CD4-positive, alpha-beta T cell (primary cell): ENCODE measurements at regions not wholly inside any gene's neighbourhood (a gene's known extent, or its start where the extent isn't known, plus 50 kb on each side); places are given as distances from the start of the nearest gene placed in this dataset.

Source experiments
- ATAC-seq: fragments of 200-7000 bp; cut with Tn5 transposase; one replicate; pipeline ENCODE4 v1.10.0; 2022; ENCODE audit warnings: mild to moderate bottlenecking; ENCODE audit not compliant: poor library complexity
- CTCF ChIA-PET: fragments of 350-600 bp; sonication (Branson Sonifier 250); formaldehyde crosslinking; loops from one replicate; lab custom pipeline; 2021; ENCODE audit warnings: antibody characterized with exemption, inconsistent platforms; lab: Charles Lee
- POLR2A ChIA-PET: fragments of 350-600 bp; sonication (Branson Sonifier 250); formaldehyde crosslinking; loops from one replicate; lab custom pipeline; 2021; ENCODE audit warnings: antibody characterized with exemption, inconsistent platforms; lab: Charles Lee
- DNase-seq, 14 experiments: peaks; one replicate each; pipeline ENCODE4 v3.0.0-alpha.2; 2013 to 2020; ENCODE audit warnings: mixed read lengths in 2 of 14
- H3K27ac ChIP-seq, 2 donors: one replicate each; pipeline versions ENCODE4 v1.5.1 to v1.7.0; 2013; ENCODE audit warnings: low read length in 2 of 2, low read depth in 1 of 2, mild to moderate bottlenecking in 1 of 2
- H3K27me3 ChIP-seq, 2 experiments: 1 replicate in 1 of 2; 2 replicates in 1 of 2; pipeline versions ENCODE4 v1.6.1 to v1.7.0; 2013; ENCODE audit warnings: low read length in 2 of 2, control low read depth in 1 of 2, mild to moderate bottlenecking in 1 of 2, moderate library complexity in 1 of 2; ENCODE audit not compliant: insufficient read depth in 2 of 2, control insufficient read depth in 1 of 2
- H3K36me3 ChIP-seq: one replicate; pipeline ENCODE4 v1.6.1; 2013; ENCODE audit warnings: low read length, control low read depth; ENCODE audit not compliant: insufficient read depth
- H3K4me1 ChIP-seq: one replicate; pipeline ENCODE4 v1.6.1; 2013; ENCODE audit warnings: low read length, control low read depth; ENCODE audit not compliant: insufficient read depth
- H3K4me3 ChIP-seq: one replicate; pipeline ENCODE4 v1.5.1; 2013; ENCODE audit warnings: mild to moderate bottlenecking, low read length, moderate library complexity
- H3K9me3 ChIP-seq, 2 experiments: 1 replicate in 1 of 2; 2 replicates in 1 of 2; pipeline versions ENCODE4 v1.6.1 to v1.7.0; 2013; ENCODE audit warnings: low read length in 2 of 2, mild to moderate bottlenecking in 2 of 2, control low read depth in 1 of 2, moderate library complexity in 1 of 2; ENCODE audit not compliant: control insufficient read depth in 1 of 2, insufficient read depth in 1 of 2
- H3K27ac Mint-ChIP-seq: one replicate; pipeline ENCODE4 v1.8.0; 2020; ENCODE audit warnings: mixed read lengths
- H3K27me3 Mint-ChIP-seq: one replicate; pipeline ENCODE4 v1.8.0; 2021; ENCODE audit warnings: mixed read lengths
- H3K36me3 Mint-ChIP-seq: one replicate; pipeline ENCODE4 v1.8.0; 2021; ENCODE audit warnings: low read depth, mixed read lengths
- H3K4me1 Mint-ChIP-seq: one replicate; pipeline ENCODE4 v1.8.0; 2021; ENCODE audit warnings: low read depth, mixed read lengths
- H3K4me3 Mint-ChIP-seq: one replicate; pipeline ENCODE4 v1.8.0; 2020; ENCODE audit warnings: mild to moderate bottlenecking, mixed read lengths
- H3K9me3 Mint-ChIP-seq: one replicate; pipeline ENCODE4 v1.8.0; 2020; ENCODE audit warnings: mixed read lengths
- CTCF ChIP-seq: fragments of 200-600 bp; IDR thresholded peaks from one replicate; pipeline ENCODE4 v1.8.0; 2022; ENCODE audit warnings: antibody characterized with exemption, mild to moderate bottlenecking
- intact Hi-C, 2 experiments: fragments of 100-400 bp; cut with DNase I in 1 of 2; cut with micrococcal nuclease in 1 of 2; formaldehyde crosslinking; loops; one replicate each; pipeline versions ENCODE4 v1.15.1 to v1.9.0; 2023 to 2025; cut with DNase I, micrococcal nuclease

- Histone ChIP-seq H3K9me3 (peaks cover 0 to 4% of the 10 kb centered on the region in 2 experiments), H3K36me3 (no peaks in the 10 kb centered on the region), H3K4me3 (no peak overlapping the region), H3K4me1 (no peaks in the 10 kb centered on the region), H3K27me3 (no peaks in the 10 kb centered on the region), H3K27ac (no peak overlapping the region)
- Mint-ChIP-seq H3K4me1 (no peaks in the 10 kb centered on the region), H3K9me3 (peaks cover 24% of the 10 kb centered on the region), H3K36me3 (no peaks in the 10 kb centered on the region), H3K27me3 (no peaks in the 10 kb centered on the region), H3K4me3 (no peak overlapping the region), H3K27ac (no peak overlapping the region)
- no peak for TF ChIP-seq CTCF
- intact Hi-C loops = no loop called here
- ChIA-PET POLR2A (no interaction called here), CTCF (no interaction called here)
- DNase-seq (no peak), ATAC-seq (no peak)
Observed at GRCh38 chr4:18999595-18999994, 978.0 kb upstream of the LCORL start.

GRCh38 chr4:18981234-18981615 lies 959.7 kb upstream of the LCORL start:
- no peaks in the 10 kb centered on the region for H3K9me3 ChIP-seq
- H3K9me3 Mint-ChIP-seq = peaks cover 16% of the 10 kb centered on the region
- ATAC-seq = no peak
- H3K4me3 Mint-ChIP-seq = no peak overlapping the region
- no peak for DNase-seq
- no peak overlapping the region for H3K27ac ChIP-seq
- intact Hi-C loops = no loop called here
- no peaks in the 10 kb centered on the region for H3K4me1 Mint-ChIP-seq
- TF ChIP-seq CTCF = no peak
- no peak overlapping the region for H3K4me3 ChIP-seq
- no peaks in the 10 kb centered on the region for H3K36me3 Mint-ChIP-seq
- H3K27me3 Mint-ChIP-seq = no peaks in the 10 kb centered on the region
- CTCF ChIA-PET = no interaction called here
- no peaks in the 10 kb centered on the region for H3K4me1 ChIP-seq
- POLR2A ChIA-PET = interaction anchor here (0.6 kb wide), 1 partner anchor 440 kb away, joined by 3 read pairs; no protein-coding TSS in a partner anchor
- H3K27me3 ChIP-seq = no peaks in the 10 kb centered on the region
- H3K36me3 ChIP-seq = no peaks in the 10 kb centered on the region
- no peak overlapping the region for H3K27ac Mint-ChIP-seq

- Mint-ChIP-seq H3K4me3 (no peak overlapping the region), H3K36me3 (no peaks in the 10 kb centered on the region), H3K27ac (no peak overlapping the region), H3K9me3 (peaks cover 19% of the 10 kb centered on the region), H3K4me1 (no peaks in the 10 kb centered on the region), H3K27me3 (no peaks in the 10 kb centered on the region)
- Histone ChIP-seq H3K27me3 (no peaks in the 10 kb centered on the region), H3K4me1 (no peaks in the 10 kb centered on the region), H3K9me3 (no peaks in the 10 kb centered on the region), H3K27ac (no peak overlapping the region), H3K36me3 (no peaks in the 10 kb centered on the region), H3K4me3 (no peak overlapping the region)
- no peak for TF ChIP-seq CTCF
- ATAC-seq (no peak), DNase-seq (no peak)
- ChIA-PET CTCF (no interaction called here), POLR2A (no interaction called here)
- intact Hi-C loops = no loop called here
Observed at GRCh38 chr4:18980516-18981233, 959.1 kb upstream of the LCORL start.
